Hepatocyte (in vitro differentiated cells): ENCODE measurements at regions not wholly inside any gene's neighbourhood (a gene's known extent, or its start where the extent isn't known, plus 50 kb on each side); places are given as distances from the start of the nearest gene placed in this dataset.

Experiments used
- DNase-seq: peaks from one replicate; pipeline ENCODE4 v3.0.0-alpha.2; 2016; ENCODE audit warnings: low spot score
- H2AFZ ChIP-seq: fragments of 200-600 bp; sonication (generic); 2 replicates; pipeline ENCODE4 v1.6.0; 2016; ENCODE audit warnings: antibody characterized with exemption, mild to moderate bottlenecking
- H3K27ac ChIP-seq: fragments of 200-600 bp; sonication (generic); 2 replicates; pipeline ENCODE4 v1.5.1; 2016; ENCODE audit warnings: mild to moderate bottlenecking
- H3K27me3 ChIP-seq: fragments of 200-600 bp; sonication (generic); 2 replicates; pipeline ENCODE4 v1.6.1; 2016
- H3K36me3 ChIP-seq: fragments of 200-600 bp; sonication (generic); replicated peaks from 2 replicates; pipeline ENCODE4 v1.5.1; 2016; ENCODE audit warnings: low read depth; ENCODE audit not compliant: insufficient read depth
- H3K4me1 ChIP-seq: fragments of 200-600 bp; sonication (generic); 2 replicates; pipeline ENCODE4 v1.5.1; 2016; ENCODE audit warnings: mild to moderate bottlenecking, moderate library complexity; ENCODE audit not compliant: insufficient read depth
- H3K4me2 ChIP-seq: fragments of 200-600 bp; sonication (generic); 2 replicates; pipeline ENCODE4 v1.6.0; 2016
- H3K4me3 ChIP-seq: fragments of 200-600 bp; sonication (generic); 2 replicates; pipeline ENCODE4 v1.5.1; 2016; ENCODE audit warnings: mild to moderate bottlenecking
- H3K79me2 ChIP-seq: fragments of 200-600 bp; sonication (generic); 2 replicates; pipeline ENCODE4 v1.6.0; 2017; ENCODE audit warnings: mild to moderate bottlenecking
- H3K9me2 ChIP-seq: fragments of 200-600 bp; sonication (generic); replicated peaks from 2 replicates; pipeline ENCODE4 v1.6.0; 2017; ENCODE audit warnings: mild to moderate bottlenecking; ENCODE audit not compliant: insufficient read depth
- H3K9me3 ChIP-seq: fragments of 200-600 bp; sonication (generic); 2 replicates; pipeline ENCODE4 v1.5.1; 2016; ENCODE audit warnings: low read depth, mild to moderate bottlenecking
- H4K20me1 ChIP-seq: fragments of 200-600 bp; sonication (generic); 2 replicates; pipeline ENCODE4 v1.6.0; 2016; ENCODE audit warnings: mild to moderate bottlenecking; ENCODE audit not compliant: insufficient read depth, poor library complexity, severe bottlenecking
- CTCF ChIP-seq: fragments of 200-600 bp; sonication (generic); IDR thresholded peaks from 2 replicates; pipeline ENCODE4 v1.5.1; 2016; ENCODE audit warnings: antibody characterized with exemption, mild to moderate bottlenecking; ENCODE audit not compliant: poor library complexity
- EZH2 ChIP-seq: fragments of 200-600 bp; sonication (generic); IDR thresholded peaks from 2 replicates; pipeline ENCODE4 v1.6.1; 2016; ENCODE audit warnings: antibody characterized with exemption, mild to moderate bottlenecking, borderline replicate concordance
- EZH2phosphoT487 ChIP-seq: fragments of 200-600 bp; sonication (generic); IDR thresholded peaks from one replicate; pipeline ENCODE4 v1.6.1; 2018; ENCODE audit warnings: antibody characterized with exemption, mild to moderate bottlenecking, low read depth, moderate library complexity; ENCODE audit not compliant: unreplicated experiment, severe bottlenecking
- WGBS: methylation state at CpG from one replicate; pipeline ENCODE4 v1.1.6; 2016; ENCODE audit warnings: low lambda C conversion rate; ENCODE audit errors: missing lambda C conversion rate; 5-methylcytosine and 5-hydroxymethylcytosine counted together

GRCh38 chr9:31112491-31112890 is 1272.0 kb upstream of the ACO1 start:
- TF ChIP-seq EZH2phosphoT487 (no peak), CTCF (no peak), EZH2 (no peak)
- no peaks in the 10 kb centered on the region for H3K79me2 ChIP-seq
- no peaks in the 10 kb centered on the region for H3K27me3 ChIP-seq
- no peak overlapping the region for H3K27ac ChIP-seq
- no peak for DNase-seq
- no peak overlapping the region for H3K4me3 ChIP-seq
- H2AFZ ChIP-seq = no peak overlapping the region
- no peaks in the 10 kb centered on the region for H3K9me3 ChIP-seq
- H4K20me1 ChIP-seq = no peaks in the 10 kb centered on the region
- no peaks in the 10 kb centered on the region for H3K4me1 ChIP-seq
- no peak overlapping the region for H3K4me2 ChIP-seq
- H3K9me2 ChIP-seq = no peaks in the 10 kb centered on the region
- no peaks in the 10 kb centered on the region for H3K36me3 ChIP-seq

GRCh38 chr9:31114346-31114745 is 1270.1 kb upstream of the ACO1 start:
- DNase-seq = no peak
- Histone ChIP-seq H3K9me3 (no peaks in the 10 kb centered on the region), H3K4me2 (no peak overlapping the region), H3K4me1 (no peaks in the 10 kb centered on the region), H3K79me2 (no peaks in the 10 kb centered on the region), H3K36me3 (no peaks in the 10 kb centered on the region), H3K4me3 (no peak overlapping the region), H2AFZ (no peak overlapping the region), H3K27me3 (no peaks in the 10 kb centered on the region), H4K20me1 (no peaks in the 10 kb centered on the region), H3K27ac (no peak overlapping the region), H3K9me2 (no peaks in the 10 kb centered on the region)
- TF ChIP-seq EZH2phosphoT487 = no peak
- no peak for TF ChIP-seq CTCF
- TF ChIP-seq EZH2 = no peak
- WGBS = 96% methylated on average over 1 of the region's 1 CpG

- Histone ChIP-seq H3K9me2 (no peaks in the 10 kb centered on the region), H4K20me1 (no peaks in the 10 kb centered on the region), H3K9me3 (no peaks in the 10 kb centered on the region), H3K36me3 (no peaks in the 10 kb centered on the region), H3K27ac (no peak overlapping the region), H2AFZ (no peak overlapping the region), H3K27me3 (no peaks in the 10 kb centered on the region), H3K4me3 (no peak overlapping the region), H3K79me2 (no peaks in the 10 kb centered on the region), H3K4me2 (no peak overlapping the region), H3K4me1 (no peaks in the 10 kb centered on the region)
- no peak for TF ChIP-seq EZH2phosphoT487
- peak; percentile 59 for TF ChIP-seq CTCF
- WGBS = 50% methylated on average over 5 of the region's 5 CpGs
- peak; percentile 44 for DNase-seq
These were observed 1264.5 kb upstream of the ACO1 start for GRCh38 chr9:31119890-31120454.

- H3K9me2 ChIP-seq = no peaks in the 10 kb centered on the region
- H4K20me1 ChIP-seq = peaks cover 4% of the 10 kb centered on the region
- no peaks in the 10 kb centered on the region for H3K9me3 ChIP-seq
- TF ChIP-seq EZH2 (no peak), EZH2phosphoT487 (no peak), CTCF (no peak)
- H3K27ac ChIP-seq = no peak overlapping the region
- H2AFZ ChIP-seq = no peak overlapping the region
- no peak overlapping the region for H3K4me3 ChIP-seq
- no peaks in the 10 kb centered on the region for H3K27me3 ChIP-seq
- no peak overlapping the region for H3K4me2 ChIP-seq
- 52% methylated on average over 1 of the region's 1 CpG for WGBS
- no peak for DNase-seq
- H3K79me2 ChIP-seq = no peaks in the 10 kb centered on the region
- H3K4me1 ChIP-seq = no peaks in the 10 kb centered on the region
- no peaks in the 10 kb centered on the region for H3K36me3 ChIP-seq
These were observed 1260.1 kb upstream of the ACO1 start for GRCh38 chr9:31124389-31124788.
